ENCODE measurements at regions not wholly inside any gene's neighbourhood (a gene's known extent, or its start where the extent isn't known, plus 50 kb on each side); places are given as distances from the start of the nearest gene placed in this dataset.

DNA sequence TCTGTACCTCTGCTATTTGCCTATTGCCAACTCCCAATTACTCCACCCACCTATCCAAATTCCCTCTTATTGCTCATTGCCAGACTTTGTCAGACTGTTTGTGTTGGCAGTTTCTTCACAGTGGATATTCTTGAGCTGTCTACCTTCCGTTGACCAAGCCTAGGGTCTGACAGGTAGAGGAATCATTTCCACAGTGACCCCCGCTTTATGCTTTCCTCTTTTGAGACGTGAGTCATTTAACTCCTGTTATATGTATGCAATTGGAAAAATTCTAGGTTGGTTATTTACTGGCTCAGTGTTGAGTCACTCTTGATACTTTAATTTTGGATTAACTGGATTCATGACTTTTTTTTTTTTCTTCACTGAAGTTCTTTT, 187.7 kb downstream of the IRS1 start:
- TF ChIP-seq, protein P1, sequence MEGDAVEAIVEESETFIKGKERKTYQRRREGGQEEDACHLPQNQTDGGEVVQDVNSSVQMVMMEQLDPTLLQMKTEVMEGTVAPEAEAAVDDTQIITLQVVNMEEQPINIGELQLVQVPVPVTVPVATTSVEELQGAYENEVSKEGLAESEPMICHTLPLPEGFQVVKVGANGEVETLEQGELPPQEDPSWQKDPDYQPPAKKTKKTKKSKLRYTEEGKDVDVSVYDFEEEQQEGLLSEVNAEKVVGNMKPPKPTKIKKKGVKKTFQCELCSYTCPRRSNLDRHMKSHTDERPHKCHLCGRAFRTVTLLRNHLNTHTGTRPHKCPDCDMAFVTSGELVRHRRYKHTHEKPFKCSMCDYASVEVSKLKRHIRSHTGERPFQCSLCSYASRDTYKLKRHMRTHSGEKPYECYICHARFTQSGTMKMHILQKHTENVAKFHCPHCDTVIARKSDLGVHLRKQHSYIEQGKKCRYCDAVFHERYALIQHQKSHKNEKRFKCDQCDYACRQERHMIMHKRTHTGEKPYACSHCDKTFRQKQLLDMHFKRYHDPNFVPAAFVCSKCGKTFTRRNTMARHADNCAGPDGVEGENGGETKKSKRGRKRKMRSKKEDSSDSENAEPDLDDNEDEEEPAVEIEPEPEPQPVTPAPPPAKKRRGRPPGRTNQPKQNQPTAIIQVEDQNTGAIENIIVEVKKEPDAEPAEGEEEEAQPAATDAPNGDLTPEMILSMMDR (IDR thresholded peaks at IDR 0.05; ENCODE audit: insufficient read depth, low read length, poor library complexity, severe bottlenecking): no peak
- TF ChIP-seq EZH2phosphoT487 (conservative IDR thresholded peaks at IDR 0.05; ENCODE audit: low read length): no peak
